Esophagus squamous epithelium (tissue), 5 donors: ENCODE measurements at regions not wholly inside any gene's neighbourhood (a gene's known extent, or its start where the extent isn't known, plus 50 kb on each side); places are given as distances from the start of the nearest gene placed in this dataset.
"Not testable (repeated sequence)": the region's sequence is repeated elsewhere in the genome, so short reads cannot be mapped to it uniquely, and the experiment has no call there.

Source experiments
- DNase-seq: peaks from one replicate; lab custom pipeline; 2025; lab: John Stamatoyannopoulos, UW
- H3K27ac ChIP-seq, 4 donors: fragments of 200-600 bp; sonication (generic); one replicate each; pipeline ENCODE4 v1.5.1; 2016 to 2019; ENCODE audit warnings: mild to moderate bottlenecking in 1 of 4
- H3K27me3 ChIP-seq, 4 donors: fragments of 200-600 bp; sonication (generic); 1 replicate in 3 of 4; 2 replicates in 1 of 4; pipeline versions ENCODE4 v1.5.1 to v1.6.0; 2017 to 2021; ENCODE audit warnings: antibody characterized with exemption in 1 of 4
- H3K36me3 ChIP-seq, 3 donors: fragments of 200-600 bp; sonication (generic); one replicate each; pipeline ENCODE4 v1.5.1; 2016 to 2019
- H3K4me1 ChIP-seq, 3 donors: fragments of 200-600 bp; sonication (generic); one replicate each; pipeline ENCODE4 v1.5.1; 2017 to 2019
- H3K4me3 ChIP-seq, 4 donors: fragments of 200-600 bp; sonication (generic); 1 replicate in 3 of 4; 2 replicates in 1 of 4; pipeline ENCODE4 v1.5.1; 2016 to 2019; ENCODE audit warnings: mild to moderate bottlenecking in 2 of 4, moderate library complexity in 1 of 4
- H3K9me3 ChIP-seq, 3 donors: fragments of 200-600 bp; sonication (generic); one replicate each; pipeline ENCODE4 v1.5.1; 2016 to 2019
- CTCF ChIP-seq, 6 experiments: fragments of 450-650 bp in 4 of 6; fragments of 200-600 bp in 2 of 6; sonication (generic) in 2 of 6; IDR thresholded peaks; one replicate each; pipeline ENCODE4 v1.5.1; 2016 to 2019; ENCODE audit warnings: antibody characterized with exemption in 6 of 6, mild to moderate bottlenecking in 4 of 6, moderate library complexity in 4 of 6
- POLR2A ChIP-seq, 4 donors: fragments of 450-650 bp; IDR thresholded peaks; one replicate each; pipeline ENCODE4 v1.6.1; 2017; ENCODE audit warnings: antibody characterized with exemption in 4 of 4, mild to moderate bottlenecking in 4 of 4, moderate library complexity in 3 of 4
- WGBS, 2 donors: methylation state at CpG; one replicate each; pipeline ENCODE4 v1.1.5; 2018; 5-methylcytosine and 5-hydroxymethylcytosine counted together
- intact Hi-C: fragments of 100-400 bp; cut with DNase I; formaldehyde crosslinking; loops from one replicate; pipeline ENCODE4 v1.15.0; 2022
- donor health status: DM: yes; HTN: yes; CAD: no.

- Histone ChIP-seq H3K27ac (no peak overlapping the region), H3K9me3 (no peaks in the 10 kb centered on the region), H3K4me3 (no peak overlapping the region), H3K4me1 (peaks cover 0 to 8% (median 0%) of the 10 kb centered on the region in 3 donors), H3K36me3 (no peaks in the 10 kb centered on the region), H3K27me3 (peaks cover 0 to 5% (median 0%) of the 10 kb centered on the region in 4 donors)
- no peak for TF ChIP-seq CTCF (IDR thresholded peaks at IDR 0.05)
- TF ChIP-seq POLR2A (IDR thresholded peaks at IDR 0.05) = no peak
- WGBS, 2 donors = 56 to 93% methylated on average over 1 of the region's 1 CpG
- no peak for DNase-seq
- intact Hi-C loops = no loop called here
Measured at GRCh38 chr5:112534067-112534583, 115.0 kb upstream of the EPB41L4A start.

GRCh38 chr5:112534611-112535255, 115.7 kb upstream of the EPB41L4A start:
- DNase-seq = no peak
- H3K36me3 ChIP-seq = no peaks in the 10 kb centered on the region
- no peak for TF ChIP-seq CTCF (IDR thresholded peaks at IDR 0.05)
- no peak for TF ChIP-seq POLR2A (IDR thresholded peaks at IDR 0.05)
- H3K4me1 ChIP-seq = peaks cover 0 to 4% (median 0%) of the 10 kb centered on the region in 3 donors
- H3K4me3 ChIP-seq = no peak overlapping the region
- 55 to 72% methylated on average over 4 of the region's 4 CpGs for WGBS, 2 donors
- H3K9me3 ChIP-seq = no peaks in the 10 kb centered on the region
- peaks cover 0 to 11% (median 0%) of the 10 kb centered on the region in 4 donors for H3K27me3 ChIP-seq
- H3K27ac ChIP-seq = no peak overlapping the region
- intact Hi-C loops = no loop called here

- H3K4me3 ChIP-seq = no peak overlapping the region
- TF ChIP-seq POLR2A (IDR thresholded peaks at IDR 0.05) = no peak
- WGBS, 2 donors = 55 to 66% methylated on average over 2 of the region's 2 CpGs
- intact Hi-C loops = no loop called here
- H3K9me3 ChIP-seq = no peaks in the 10 kb centered on the region
- H3K27ac ChIP-seq = no peak overlapping the region
- peaks cover 0 to 12% (median 0%) of the 10 kb centered on the region in 4 donors for H3K27me3 ChIP-seq
- H3K4me1 ChIP-seq = peaks cover 0 to 4% (median 0%) of the 10 kb centered on the region in 3 donors
- no peaks in the 10 kb centered on the region for H3K36me3 ChIP-seq
- no peak for DNase-seq
Measured at GRCh38 chr5:112535356-112535755, 116.3 kb upstream of the EPB41L4A start.

GRCh38 chr5:112544558-112544957, 125.5 kb upstream of the EPB41L4A start:
- H3K27ac ChIP-seq, DNase-seq, H3K4me3 ChIP-seq, H3K36me3 ChIP-seq, H3K27me3 ChIP-seq, H3K9me3 ChIP-seq, H3K4me1 ChIP-seq, intact Hi-C loops: not testable (repeated sequence)
- 52 to 63% methylated on average over 2 to 3 of the region's 3 CpGs for WGBS, 2 donors

GRCh38 chr5:112546946-112547592, 128.0 kb upstream of the EPB41L4A start:
- no peak for DNase-seq
- Histone ChIP-seq H3K4me1 (no peaks in the 10 kb centered on the region), H3K9me3 (no peaks in the 10 kb centered on the region), H3K27me3 (no peaks in the 10 kb centered on the region), H3K36me3 (no peaks in the 10 kb centered on the region), H3K4me3 (no peak overlapping the region), H3K27ac (no peak overlapping the region)
- no peak for TF ChIP-seq CTCF (IDR thresholded peaks at IDR 0.05)
- intact Hi-C loops = no loop called here
- WGBS, 2 donors = 70 to 84% methylated on average over 4 of the region's 4 CpGs

GRCh38 chr5:112548246-112548881, 129.3 kb upstream of the EPB41L4A start:
- TF ChIP-seq POLR2A (IDR thresholded peaks at IDR 0.05) = no peak
- no peak for TF ChIP-seq CTCF (IDR thresholded peaks at IDR 0.05)
- WGBS, 2 donors = 49 to 51% methylated on average over 4 of the region's 4 CpGs
- no peak for DNase-seq
- no peaks in the 10 kb centered on the region for H3K9me3 ChIP-seq
- H3K27ac ChIP-seq = no peak overlapping the region
- no peaks in the 10 kb centered on the region for H3K4me1 ChIP-seq
- H3K4me3 ChIP-seq = no peak overlapping the region
- H3K36me3 ChIP-seq = no peaks in the 10 kb centered on the region
- H3K27me3 ChIP-seq = no peaks in the 10 kb centered on the region
- intact Hi-C loops = no loop called here
